HepG2 (cell line): ENCODE measurements at regions not wholly inside any gene's neighbourhood (a gene's known extent, or its start where the extent isn't known, plus 50 kb on each side); places are given as distances from the start of the nearest gene placed in this dataset.

Experiments used
- ASH2L ChIP-seq: fragments of 300-600, 200-600 bp; sonication (generic); IDR thresholded peaks from 2 replicates; pipeline ENCODE4 v1.7.0; 2017; ENCODE audit warnings: low read depth, mild to moderate bottlenecking, moderate library complexity, mixed read lengths, low read length; ENCODE audit not compliant: insufficient read length
- CEBPG ChIP-seq: IDR thresholded peaks from 2 replicates; pipeline ENCODE4 v1.6.1; 2016
- DPF2 ChIP-seq: sonication (generic); formaldehyde crosslinking; IDR thresholded peaks from 2 replicates; pipeline ENCODE4 v1.4.0; 2020; ENCODE audit warnings: mild to moderate bottlenecking, low read depth, missing genetic modification reagents, borderline replicate concordance
- FOXC1 ChIP-seq: sonication (generic); formaldehyde crosslinking; IDR thresholded peaks from 2 replicates; pipeline ENCODE4 v1.8.0; 2022; ENCODE audit warnings: mild to moderate bottlenecking, missing genetic modification reagents, borderline replicate concordance
- HOXD1 ChIP-seq: sonication (generic); formaldehyde crosslinking; IDR thresholded peaks from 2 replicates; pipeline ENCODE4 v1.5.0; 2020; ENCODE audit warnings: missing genetic modification reagents
- MATR3 ChIP-seq: sonication (generic); formaldehyde crosslinking; IDR thresholded peaks from 2 replicates; pipeline ENCODE4 v1.4.0; 2020; ENCODE audit warnings: missing genetic modification reagents
- NFIB ChIP-seq: sonication (generic); formaldehyde crosslinking; IDR thresholded peaks from 2 replicates; pipeline ENCODE4 v1.9.0; 2021; ENCODE audit warnings: missing genetic modification reagents, mild to moderate bottlenecking, borderline replicate concordance
- POLR2AphosphoS5 ChIP-seq: IDR thresholded peaks from 2 replicates; pipeline ENCODE4 v1.6.1; 2012; ENCODE audit warnings: low read depth, low read length
- RFX5 ChIP-seq: IDR thresholded peaks from 2 replicates; pipeline ENCODE4 v1.6.1; 2011; ENCODE audit warnings: low read depth, low read length, improper control_type of control experiment
- SMAD9 ChIP-seq: sonication (generic); formaldehyde crosslinking; IDR thresholded peaks from 2 replicates; pipeline ENCODE4 v1.5.1; 2020; ENCODE audit warnings: mild to moderate bottlenecking, missing genetic modification reagents
- TP53 ChIP-seq: sonication (generic); formaldehyde crosslinking; conservative IDR thresholded peaks from 2 replicates; pipeline ENCODE4 v1.4.0; 2020; ENCODE audit warnings: missing genetic modification reagents
- ZNF484 ChIP-seq: sonication (generic); formaldehyde crosslinking; IDR thresholded peaks from 2 replicates; pipeline ENCODE4 v1.5.1; 2020; ENCODE audit warnings: mild to moderate bottlenecking, low read depth, missing genetic modification reagents, borderline replicate concordance
- TF ChIP-seq, protein P1 (sequence below): IDR thresholded peaks from 2 replicates; pipeline ENCODE4 v1.6.1; 2018; ENCODE audit warnings: missing genetic modification reagents, mild to moderate bottlenecking, missing compliant biosample characterization
- TF ChIP-seq, protein P2 (sequence below): sonication (generic); formaldehyde crosslinking; IDR thresholded peaks from 2 replicates; pipeline ENCODE4 v1.5.0; 2020; ENCODE audit warnings: missing genetic modification reagents, mild to moderate bottlenecking, borderline replicate concordance
- TF ChIP-seq, protein P3 (sequence below): sonication (generic); formaldehyde crosslinking; IDR thresholded peaks from 2 replicates; pipeline ENCODE4 v1.4.0; 2020; ENCODE audit warnings: missing genetic modification reagents, borderline replicate concordance
- TF ChIP-seq, protein P4 (sequence below): sonication (generic); formaldehyde crosslinking; IDR thresholded peaks from 2 replicates; pipeline ENCODE4 v1.4.0; 2020; ENCODE audit warnings: missing genetic modification reagents, borderline replicate concordance
- TF ChIP-seq, protein P5 (sequence below): sonication (generic); formaldehyde crosslinking; IDR thresholded peaks from 2 replicates; pipeline ENCODE4 v1.4.0; 2020; ENCODE audit warnings: missing genetic modification reagents, mild to moderate bottlenecking, borderline replicate concordance

DNA sequence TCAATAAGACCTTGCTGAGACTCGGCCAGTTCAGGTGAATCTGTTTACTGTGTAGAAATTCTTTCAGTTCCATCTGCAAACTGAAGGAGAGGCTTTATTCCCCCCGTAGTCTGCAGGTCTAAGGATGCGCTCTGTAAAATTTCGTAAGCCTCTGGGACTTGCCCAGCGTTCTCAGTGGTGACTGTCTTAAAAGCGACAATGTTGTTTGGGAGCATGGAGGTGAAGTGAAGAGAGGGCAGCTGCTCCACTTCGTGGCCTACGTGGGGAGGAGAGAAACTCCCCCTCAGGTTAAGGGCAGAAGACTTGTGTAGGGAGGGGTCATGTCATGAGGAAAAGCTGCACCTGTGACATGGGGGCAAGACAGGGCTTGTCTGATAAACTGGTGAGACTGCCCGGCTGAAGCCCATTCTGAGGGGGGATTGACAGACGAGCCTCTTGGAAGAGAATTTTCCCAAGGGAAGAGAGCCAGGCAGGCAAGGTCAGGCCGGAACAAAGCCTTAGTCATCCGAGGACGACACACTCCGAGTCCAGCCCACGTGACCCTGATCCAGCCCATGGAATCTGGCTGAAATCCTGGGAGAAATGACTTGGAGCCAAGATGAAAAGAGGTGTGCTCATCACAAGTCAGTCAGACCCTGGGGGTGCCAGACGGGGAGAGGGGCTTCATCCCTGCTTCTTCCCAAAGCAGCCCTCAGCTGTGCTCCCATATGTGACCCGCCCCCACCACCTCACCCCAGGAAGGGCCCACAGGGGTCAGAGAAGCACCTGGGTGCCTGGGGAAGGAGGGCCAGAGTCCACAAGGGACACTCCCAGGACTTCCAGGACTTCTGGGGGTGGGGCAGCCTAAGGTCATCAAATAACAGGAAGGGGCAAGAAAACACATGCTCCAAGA, 88.5 kb upstream of the SH3BP4 start (continued):
- TF ChIP-seq ASH2L (peak; percentile 17), NFIB (no peak), DPF2 (CRISPR knock-in tag) (no peak), SMAD9 (no peak), RFX5 (no peak), HOXD1 (0 out of 2 replicates have a peak, but pooled peaks have one; percentile 36), CEBPG (peak; percentile 57; the same call in 1 of the 2 replicates), FOXC1 (CRISPR knock-in tag) (no peak), ZNF484 (CRISPR knock-in tag) (no peak), TP53 (CRISPR knock-in tag) (no peak), MATR3 (CRISPR knock-in tag) (no peak), POLR2AphosphoS5 (peak; percentile 58; the same call in 1 of the 2 replicates)
- TF ChIP-seq, protein P1, sequence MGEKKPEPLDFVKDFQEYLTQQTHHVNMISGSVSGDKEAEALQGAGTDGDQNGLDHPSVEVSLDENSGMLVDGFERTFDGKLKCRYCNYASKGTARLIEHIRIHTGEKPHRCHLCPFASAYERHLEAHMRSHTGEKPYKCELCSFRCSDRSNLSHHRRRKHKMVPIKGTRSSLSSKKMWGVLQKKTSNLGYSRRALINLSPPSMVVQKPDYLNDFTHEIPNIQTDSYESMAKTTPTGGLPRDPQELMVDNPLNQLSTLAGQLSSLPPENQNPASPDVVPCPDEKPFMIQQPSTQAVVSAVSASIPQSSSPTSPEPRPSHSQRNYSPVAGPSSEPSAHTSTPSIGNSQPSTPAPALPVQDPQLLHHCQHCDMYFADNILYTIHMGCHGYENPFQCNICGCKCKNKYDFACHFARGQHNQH (CRISPR knock-in tag): peak; percentile 48; the same call in 1 of the 2 replicates
- TF ChIP-seq, protein P2, sequence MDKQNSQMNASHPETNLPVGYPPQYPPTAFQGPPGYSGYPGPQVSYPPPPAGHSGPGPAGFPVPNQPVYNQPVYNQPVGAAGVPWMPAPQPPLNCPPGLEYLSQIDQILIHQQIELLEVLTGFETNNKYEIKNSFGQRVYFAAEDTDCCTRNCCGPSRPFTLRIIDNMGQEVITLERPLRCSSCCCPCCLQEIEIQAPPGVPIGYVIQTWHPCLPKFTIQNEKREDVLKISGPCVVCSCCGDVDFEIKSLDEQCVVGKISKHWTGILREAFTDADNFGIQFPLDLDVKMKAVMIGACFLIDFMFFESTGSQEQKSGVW (CRISPR knock-in tag): no peak; the same call in 1 of the 2 replicates
- TF ChIP-seq, protein P3, sequence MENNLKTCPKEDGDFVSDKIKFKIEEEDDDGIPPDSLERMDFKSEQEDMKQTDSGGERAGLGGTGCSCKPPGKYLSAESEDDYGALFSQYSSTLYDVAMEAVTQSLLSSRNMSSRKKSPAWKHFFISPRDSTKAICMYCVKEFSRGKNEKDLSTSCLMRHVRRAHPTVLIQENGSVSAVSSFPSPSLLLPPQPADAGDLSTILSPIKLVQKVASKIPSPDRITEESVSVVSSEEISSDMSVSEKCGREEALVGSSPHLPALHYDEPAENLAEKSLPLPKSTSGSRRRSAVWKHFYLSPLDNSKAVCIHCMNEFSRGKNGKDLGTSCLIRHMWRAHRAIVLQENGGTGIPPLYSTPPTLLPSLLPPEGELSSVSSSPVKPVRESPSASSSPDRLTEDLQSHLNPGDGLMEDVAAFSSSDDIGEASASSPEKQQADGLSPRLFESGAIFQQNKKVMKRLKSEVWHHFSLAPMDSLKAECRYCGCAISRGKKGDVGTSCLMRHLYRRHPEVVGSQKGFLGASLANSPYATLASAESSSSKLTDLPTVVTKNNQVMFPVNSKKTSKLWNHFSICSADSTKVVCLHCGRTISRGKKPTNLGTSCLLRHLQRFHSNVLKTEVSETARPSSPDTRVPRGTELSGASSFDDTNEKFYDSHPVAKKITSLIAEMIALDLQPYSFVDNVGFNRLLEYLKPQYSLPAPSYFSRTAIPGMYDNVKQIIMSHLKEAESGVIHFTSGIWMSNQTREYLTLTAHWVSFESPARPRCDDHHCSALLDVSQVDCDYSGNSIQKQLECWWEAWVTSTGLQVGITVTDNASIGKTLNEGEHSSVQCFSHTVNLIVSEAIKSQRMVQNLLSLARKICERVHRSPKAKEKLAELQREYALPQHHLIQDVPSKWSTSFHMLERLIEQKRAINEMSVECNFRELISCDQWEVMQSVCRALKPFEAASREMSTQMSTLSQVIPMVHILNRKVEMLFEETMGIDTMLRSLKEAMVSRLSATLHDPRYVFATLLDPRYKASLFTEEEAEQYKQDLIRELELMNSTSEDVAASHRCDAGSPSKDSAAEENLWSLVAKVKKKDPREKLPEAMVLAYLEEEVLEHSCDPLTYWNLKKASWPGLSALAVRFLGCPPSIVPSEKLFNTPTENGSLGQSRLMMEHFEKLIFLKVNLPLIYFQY: peak; percentile 53; the same call in 1 of the 2 replicates
- TF ChIP-seq, protein P4, sequence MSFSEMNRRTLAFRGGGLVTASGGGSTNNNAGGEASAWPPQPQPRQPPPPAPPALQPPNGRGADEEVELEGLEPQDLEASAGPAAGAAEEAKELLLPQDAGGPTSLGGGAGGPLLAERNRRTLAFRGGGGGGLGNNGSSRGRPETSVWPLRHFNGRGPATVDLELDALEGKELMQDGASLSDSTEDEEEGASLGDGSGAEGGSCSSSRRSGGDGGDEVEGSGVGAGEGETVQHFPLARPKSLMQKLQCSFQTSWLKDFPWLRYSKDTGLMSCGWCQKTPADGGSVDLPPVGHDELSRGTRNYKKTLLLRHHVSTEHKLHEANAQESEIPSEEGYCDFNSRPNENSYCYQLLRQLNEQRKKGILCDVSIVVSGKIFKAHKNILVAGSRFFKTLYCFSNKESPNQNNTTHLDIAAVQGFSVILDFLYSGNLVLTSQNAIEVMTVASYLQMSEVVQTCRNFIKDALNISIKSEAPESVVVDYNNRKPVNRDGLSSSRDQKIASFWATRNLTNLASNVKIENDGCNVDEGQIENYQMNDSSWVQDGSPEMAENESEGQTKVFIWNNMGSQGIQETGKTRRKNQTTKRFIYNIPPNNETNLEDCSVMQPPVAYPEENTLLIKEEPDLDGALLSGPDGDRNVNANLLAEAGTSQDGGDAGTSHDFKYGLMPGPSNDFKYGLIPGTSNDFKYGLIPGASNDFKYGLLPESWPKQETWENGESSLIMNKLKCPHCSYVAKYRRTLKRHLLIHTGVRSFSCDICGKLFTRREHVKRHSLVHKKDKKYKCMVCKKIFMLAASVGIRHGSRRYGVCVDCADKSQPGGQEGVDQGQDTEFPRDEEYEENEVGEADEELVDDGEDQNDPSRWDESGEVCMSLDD (CRISPR knock-in tag): no peak; the same call in 1 of the 2 replicates
- TF ChIP-seq, protein P5, sequence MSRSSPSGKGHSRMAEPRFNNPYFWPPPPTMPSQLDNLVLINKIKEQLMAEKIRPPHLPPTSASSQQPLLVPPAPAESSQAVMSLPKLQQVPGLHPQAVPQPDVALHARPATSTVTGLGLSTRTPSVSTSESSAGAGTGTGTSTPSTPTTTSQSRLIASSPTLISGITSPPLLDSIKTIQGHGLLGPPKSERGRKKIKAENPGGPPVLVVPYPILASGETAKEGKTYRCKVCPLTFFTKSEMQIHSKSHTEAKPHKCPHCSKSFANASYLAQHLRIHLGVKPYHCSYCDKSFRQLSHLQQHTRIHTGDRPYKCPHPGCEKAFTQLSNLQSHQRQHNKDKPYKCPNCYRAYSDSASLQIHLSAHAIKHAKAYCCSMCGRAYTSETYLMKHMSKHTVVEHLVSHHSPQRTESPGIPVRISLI (CRISPR knock-in tag): no peak
